GM19238 (cell line): ENCODE measurements at regions not wholly inside any gene's neighbourhood (a gene's known extent, or its start where the extent isn't known, plus 50 kb on each side); places are given as distances from the start of the nearest gene placed in this dataset.

Source experiments
- DNase-seq: peaks from one replicate; pipeline ENCODE4 v3.0.0; 2011; ENCODE audit warnings: low spot score; ENCODE audit not compliant: insufficient read length

DNA sequence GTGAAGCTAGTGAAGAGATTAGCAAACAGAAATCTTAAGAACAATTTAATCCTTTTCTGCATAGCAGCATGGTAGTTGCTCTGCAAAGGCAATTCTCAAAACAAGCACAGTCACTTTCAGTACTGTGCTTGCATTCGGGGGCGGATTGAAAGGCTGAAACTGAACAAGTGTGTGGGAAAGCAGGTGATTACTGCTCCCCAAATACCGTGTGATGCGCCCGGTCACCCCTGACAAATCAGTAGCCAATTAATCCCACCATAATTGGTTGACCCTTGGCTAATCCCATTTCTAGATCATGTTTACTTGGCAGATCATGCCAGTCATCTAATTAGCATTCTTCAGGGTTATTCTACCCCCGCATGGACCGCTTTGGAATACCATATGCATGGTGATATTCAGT lies 76.5 kb upstream of the ADRB1 start:
- DNase-seq = no peak

DNA sequence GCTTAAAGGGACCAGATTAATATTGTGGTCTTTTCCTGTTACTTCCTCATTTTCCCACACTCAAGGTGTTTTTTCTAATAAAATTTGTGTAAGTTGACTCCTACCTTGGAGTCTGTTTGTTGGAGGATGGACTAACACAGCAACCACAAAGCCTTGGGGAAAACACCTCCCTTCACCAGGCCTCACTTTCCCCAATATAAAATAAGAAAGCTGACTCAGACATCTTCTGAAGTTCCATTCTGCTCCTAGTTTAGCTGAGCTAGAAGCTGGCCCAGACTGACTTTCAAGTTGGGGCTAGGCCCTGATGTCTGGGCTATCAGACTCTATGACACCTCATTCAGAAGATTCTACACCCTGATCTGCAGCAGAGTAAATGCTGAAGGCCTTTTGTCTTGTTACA lies 73.0 kb upstream of the ADRB1 start:
- no peak for DNase-seq

DNA sequence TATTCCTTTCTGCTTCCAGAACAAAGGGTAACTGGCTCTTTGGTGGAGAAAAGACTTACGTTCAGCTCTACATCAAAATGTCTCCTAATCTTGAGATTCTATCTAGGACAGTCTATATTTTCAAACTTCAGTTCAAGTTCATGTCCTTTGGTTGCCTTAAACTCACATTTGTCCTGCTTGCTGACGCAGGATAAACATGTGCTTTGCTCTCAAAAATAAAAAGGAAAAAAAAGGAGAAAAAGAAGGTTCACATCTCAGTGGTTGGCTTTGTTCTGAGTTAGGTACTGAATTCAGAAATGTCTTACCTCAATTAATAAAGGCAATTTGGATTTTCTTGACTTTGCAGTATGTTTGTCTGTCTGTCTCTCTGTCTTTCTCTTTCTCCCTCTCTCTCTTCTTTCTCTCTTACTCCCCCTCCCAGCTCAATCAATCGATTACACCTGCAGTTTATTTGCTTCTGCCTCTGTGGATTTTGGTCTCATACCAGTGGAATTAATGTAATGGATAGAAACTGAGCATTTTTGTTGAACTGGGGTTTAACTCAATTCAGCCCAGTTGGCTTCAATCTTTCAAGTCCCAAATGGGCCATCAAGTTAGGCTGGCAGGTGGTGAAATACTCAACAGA lies 72.2 kb upstream of the ADRB1 start:
- no peak for DNase-seq

DNA sequence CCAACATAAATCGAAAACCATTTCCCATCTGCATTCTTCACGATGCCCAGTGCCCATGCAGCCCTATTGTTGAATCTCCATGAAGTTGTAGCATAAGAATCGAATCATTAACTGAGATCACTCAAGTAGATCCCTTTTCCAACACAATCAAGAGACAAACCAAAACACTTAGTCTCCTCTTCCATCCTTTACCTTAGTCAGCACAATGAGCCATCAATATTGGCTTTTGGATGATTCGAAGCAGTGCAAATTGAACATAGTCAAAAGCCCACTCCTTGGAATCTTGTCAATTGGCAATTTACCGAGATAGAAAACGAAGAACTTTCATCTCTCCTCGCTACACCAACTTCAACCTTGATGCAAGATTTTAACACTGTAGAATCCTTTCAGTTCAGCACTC lies 66.5 kb upstream of the ADRB1 start:
- DNase-seq = no peak

DNA sequence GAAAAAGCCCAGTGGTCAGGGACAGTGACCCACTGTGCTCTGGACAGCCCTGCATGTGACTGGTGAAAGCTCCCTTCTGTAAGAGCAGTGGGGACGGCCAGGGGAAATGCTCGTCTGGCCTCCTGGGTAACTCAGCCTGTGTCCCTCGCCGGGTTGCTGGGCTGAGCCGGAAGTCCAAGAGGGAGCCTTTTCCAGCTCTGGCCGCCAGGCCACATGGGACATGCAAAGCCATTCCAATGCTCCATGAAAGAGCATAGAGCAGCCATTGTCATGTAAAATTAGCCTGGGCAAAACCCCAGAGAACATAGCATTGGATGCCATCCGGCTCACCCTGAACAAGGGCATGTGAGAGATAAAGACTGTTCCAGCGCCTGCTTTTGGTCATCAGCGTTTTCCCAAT lies 64.9 kb upstream of the ADRB1 start:
- no peak for DNase-seq

DNA sequence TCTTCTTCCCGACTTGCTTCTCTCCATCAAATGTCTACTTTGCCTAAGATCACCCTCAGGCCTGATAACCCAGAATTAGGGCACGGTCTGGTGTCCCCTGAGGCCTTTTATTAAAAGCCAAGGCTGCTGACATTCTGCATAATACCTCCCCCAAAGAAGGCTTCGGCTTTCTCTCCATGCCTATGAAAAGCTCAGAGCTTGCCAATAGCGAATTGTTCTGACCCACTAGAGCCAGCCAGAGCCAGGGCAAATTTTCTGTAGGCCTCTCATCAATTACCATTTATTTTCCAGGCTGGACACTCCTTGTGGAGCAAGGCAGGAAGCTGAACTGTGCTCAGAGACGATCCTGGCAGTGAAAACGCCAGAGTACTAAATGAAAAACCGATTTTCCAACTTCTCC lies 64.3 kb upstream of the ADRB1 start:
- no peak for DNase-seq

DNA sequence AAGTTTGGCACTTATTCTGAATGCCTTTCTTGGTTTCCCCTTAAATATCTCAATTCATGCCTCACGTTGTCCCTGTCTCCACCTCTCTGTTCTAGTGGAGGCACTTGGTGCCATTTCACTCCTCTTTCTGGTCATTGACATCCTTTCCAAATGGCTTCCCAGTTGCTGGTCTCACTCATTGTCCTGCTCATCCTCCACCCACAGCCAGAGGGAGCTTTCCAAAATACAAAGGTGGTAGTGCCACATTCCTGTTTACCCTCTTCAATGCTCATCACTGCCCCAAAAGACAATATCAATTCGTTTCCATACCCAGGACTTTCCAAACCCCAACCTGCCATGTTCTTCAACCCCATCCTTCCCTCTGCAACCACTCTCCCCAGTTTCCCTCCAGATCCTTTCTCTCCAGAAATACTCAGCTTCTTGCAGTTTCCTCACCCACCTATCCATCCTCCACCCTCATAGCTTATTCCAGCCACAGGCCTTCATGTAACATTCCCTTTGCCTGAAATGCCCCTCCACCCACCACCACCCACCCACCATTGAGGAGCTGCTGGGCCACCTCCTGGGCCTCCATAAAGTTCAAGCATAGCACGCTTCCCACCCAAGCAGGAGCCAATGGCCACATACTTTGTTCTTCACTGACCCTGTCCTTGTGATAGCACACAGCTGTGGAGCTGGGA lies 63.1 kb upstream of the ADRB1 start:
- no peak for DNase-seq

DNA sequence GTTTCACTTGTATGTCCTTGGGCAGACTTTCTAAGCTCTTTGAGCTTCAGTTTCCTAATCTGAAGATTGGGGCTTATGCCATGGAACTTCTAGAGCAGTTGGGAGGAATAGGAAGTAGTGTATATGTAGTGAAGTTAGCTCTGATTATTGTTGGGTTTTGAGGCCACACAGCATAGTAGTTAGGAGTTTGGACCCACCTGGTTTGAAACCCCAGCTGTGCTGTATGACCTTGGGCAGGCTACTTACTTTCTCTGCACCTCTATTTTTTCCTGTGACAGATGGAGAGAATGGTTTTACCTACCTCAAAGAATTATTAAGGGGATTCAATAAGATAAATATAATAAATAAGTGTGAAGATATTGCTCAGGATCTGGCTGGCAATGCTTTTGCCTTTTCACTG lies 61.4 kb upstream of the ADRB1 start:
- no peak for DNase-seq

DNA sequence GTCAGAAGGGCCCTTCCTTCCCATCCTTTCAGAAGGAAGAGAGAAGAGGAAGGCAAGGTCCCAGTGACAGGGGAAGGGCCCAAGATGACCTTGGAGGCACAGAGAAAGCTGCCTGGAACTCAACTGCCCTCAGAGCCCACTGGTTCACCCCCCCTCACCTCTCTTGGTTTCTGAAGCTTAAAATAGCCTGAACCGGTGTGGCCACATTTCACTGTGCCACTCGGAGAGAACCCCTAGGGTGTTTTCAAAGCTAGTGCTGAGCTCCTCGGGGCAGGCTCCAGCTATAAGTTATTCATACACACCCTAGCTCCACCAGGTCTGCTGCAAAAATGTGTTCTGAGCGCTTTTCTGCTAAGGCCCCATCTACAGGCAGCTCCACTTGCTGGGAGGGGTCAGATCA lies 60.9 kb upstream of the ADRB1 start:
- peak; percentile 35 for DNase-seq

DNA sequence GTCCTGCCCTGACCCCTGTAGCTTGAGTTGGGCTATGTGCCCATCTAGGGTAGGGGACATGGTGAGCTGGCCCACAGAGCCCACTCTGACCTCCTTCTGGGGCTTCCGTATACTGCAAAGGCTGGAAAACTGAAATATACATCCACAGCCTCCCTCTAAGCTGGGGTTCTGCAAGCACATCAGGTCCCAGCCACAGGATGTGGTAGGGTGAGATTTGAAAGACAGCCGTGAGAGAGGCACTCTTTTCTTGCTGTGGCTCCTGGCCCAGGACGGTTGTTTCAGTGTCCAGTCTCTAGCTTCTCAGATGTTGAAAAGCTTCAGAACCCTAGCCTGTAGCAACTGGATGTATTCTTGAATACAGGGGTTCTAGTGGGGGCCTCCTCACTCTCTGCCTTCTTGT lies 60.1 kb upstream of the ADRB1 start:
- no peak for DNase-seq

- no peak for DNase-seq
These were observed 58.3 kb upstream of the ADRB1 start for GRCh38 chr10:113985297-113985844.

GRCh38 chr10:113986316-113986715 lies 57.4 kb upstream of the ADRB1 start:
- DNase-seq = no peak

DNA sequence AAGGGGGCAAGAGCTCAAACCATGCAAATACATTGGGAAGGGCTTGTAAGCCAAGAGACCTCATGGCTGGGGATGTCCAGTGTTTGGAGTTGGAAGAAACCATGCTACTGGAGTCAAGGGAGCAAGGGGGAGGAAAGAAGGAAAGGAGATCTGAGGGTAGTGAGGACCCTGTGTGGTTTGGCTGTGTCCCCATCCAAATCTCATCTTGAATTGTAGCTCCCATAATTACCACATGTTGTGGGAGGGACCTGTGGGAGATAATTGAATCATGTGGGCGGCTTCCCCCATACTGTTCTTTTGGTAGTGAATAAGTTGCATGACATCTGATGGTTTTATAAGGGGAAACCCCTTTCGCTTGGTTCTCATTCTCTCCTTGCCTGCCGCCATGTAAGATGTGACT lies 56.5 kb upstream of the ADRB1 start:
- DNase-seq = no peak

- no peak for DNase-seq
These were observed 55.9 kb upstream of the ADRB1 start for GRCh38 chr10:113987805-113988204.

DNA sequence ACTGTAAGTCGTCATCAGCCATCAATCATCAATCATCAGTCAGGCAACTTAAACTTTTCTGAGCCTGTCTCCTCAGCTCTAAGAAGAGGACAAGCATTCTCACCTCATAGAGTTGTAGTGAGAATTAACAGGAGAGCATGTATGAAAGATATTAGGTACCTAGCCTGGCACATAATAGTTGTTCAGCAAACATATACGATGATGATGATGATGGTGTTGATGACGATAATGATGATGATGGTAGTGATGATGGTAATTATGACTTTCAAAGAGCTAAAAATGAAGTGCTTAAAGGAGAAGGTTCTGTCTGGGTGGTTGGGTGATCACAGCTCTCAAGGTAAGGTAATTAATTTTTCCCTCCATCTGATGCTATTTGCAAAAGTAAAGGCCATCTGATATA lies 55.1 kb upstream of the ADRB1 start:
- no peak for DNase-seq

DNA sequence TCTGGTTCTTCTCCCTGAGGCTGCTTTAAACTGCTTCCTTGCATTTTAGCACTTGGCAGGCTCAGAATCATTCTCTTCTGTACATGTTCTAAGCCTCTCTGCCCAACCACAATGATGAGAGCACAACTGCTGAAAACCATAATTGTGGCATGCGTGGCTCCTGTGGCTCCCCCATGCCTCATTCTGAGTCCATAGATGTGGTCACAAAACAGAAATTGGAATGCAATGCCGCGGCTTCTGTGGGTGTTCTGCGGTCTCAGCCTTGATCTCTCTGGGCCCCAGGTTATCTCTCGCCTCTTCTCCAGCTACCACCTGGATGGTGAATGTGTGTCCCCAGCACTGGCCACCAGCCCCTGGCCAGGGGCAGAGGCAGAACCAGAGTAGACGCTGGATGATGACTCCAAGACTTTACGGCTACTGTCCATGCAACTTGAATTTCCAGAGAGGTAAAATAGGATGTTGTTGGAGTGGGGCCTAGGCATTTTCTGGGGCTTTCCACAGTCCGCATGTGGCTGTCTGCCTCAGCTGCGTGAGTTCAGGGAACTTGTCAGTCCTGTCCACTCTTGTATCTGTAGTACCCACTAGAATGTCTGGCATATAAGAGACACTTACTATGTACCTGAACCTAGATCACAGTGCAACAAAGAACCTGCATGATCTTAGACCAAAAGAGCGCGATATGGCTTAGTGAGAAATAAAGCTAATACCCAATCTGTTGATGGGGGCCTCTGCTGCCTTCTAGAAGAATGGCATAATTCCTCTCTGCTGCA lies 52.4 kb upstream of the ADRB1 start:
- no peak for DNase-seq

DNA sequence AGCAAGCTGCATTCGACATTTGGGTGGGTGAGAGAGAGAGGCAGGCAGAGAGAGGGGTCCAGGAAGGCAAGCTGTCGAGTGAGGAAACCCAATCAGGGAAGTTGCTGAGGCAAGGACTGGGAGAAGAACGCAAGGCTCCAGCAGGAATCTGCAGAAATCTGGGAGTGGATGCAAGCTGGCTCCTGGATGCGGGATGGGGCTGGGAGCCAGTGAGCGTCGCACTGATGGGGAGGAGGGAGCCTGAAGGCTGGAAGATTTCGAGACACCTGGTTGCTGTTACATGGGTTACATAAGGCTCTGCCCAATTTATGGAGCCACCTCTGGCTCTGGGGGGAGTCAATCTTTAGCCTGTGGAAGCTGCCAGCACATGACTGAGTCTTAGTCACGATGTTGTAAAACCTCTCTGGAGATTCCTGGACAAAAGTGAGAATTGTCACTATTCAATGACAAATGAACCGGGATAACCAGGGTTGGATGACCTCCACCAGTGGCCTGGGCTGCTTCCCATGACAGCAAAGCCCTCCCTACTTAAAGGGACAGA lies 51.1 kb upstream of the ADRB1 start:
- no peak for DNase-seq

DNA sequence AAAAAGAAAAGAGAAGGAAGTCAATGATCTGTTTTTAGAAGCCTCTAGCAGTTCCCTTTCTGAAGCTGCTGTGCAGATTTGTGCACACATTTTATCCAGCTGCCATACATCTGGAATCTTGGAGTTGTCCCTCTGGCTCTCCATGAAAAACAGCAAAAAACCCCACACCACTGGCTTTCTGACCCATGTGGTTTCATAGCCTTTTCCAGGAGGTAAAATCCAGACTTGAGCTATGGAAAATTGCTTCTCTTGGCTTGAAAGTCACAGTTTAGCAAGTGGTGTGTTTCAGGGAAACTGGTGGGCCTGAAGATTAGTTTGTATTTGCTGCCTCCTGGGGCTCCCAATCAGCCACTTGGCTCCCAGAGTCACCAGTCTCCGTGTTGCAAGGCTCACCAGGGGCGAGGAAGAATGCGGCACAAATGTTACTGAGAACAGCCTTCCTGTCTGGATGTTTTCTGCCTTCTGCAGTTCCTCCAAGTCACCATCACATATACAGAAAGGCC lies 50.1 kb upstream of the ADRB1 start:
- no peak for DNase-seq
